ENCODE measurements at regions not wholly inside any gene's neighbourhood (a gene's known extent, or its start where the extent isn't known, plus 50 kb on each side); places are given as distances from the start of the nearest gene placed in this dataset.

- H3K36me3 Mint-ChIP-seq = no peaks in the 10 kb centered on the region
- no peaks in the 10 kb centered on the region for H3K9me3 Mint-ChIP-seq
- peak; percentile 54 for TF ChIP-seq CTCF (IDR thresholded peaks at IDR 0.05; ENCODE audit: unreplicated experiment)
- no peaks in the 10 kb centered on the region for H3K27me3 Mint-ChIP-seq (ENCODE audit: low read depth)
- no peak overlapping the region for H3K27ac Mint-ChIP-seq
- no peak overlapping the region for H3K4me3 Mint-ChIP-seq
- DNase-seq (ENCODE audit: low spot score in 2 of 2, unreplicated experiment in 2 of 2) = no peak
- H3K4me1 Mint-ChIP-seq = peaks cover 7% of the 10 kb centered on the region
These were observed 53.9 kb upstream of the FRMD4B start for GRCh38 chr3:69439643-69440270.

- no peak for TF ChIP-seq CTCF (IDR thresholded peaks at IDR 0.05; ENCODE audit: unreplicated experiment)
- DNase-seq (ENCODE audit: low spot score in 2 of 2, unreplicated experiment in 2 of 2) = no peak
- no peaks in the 10 kb centered on the region for H3K9me3 Mint-ChIP-seq
- H3K4me3 Mint-ChIP-seq = no peak overlapping the region
- H3K4me1 Mint-ChIP-seq = peaks cover 16% of the 10 kb centered on the region
- H3K36me3 Mint-ChIP-seq = no peaks in the 10 kb centered on the region
- H3K27ac Mint-ChIP-seq = no peak overlapping the region
- no peaks in the 10 kb centered on the region for H3K27me3 Mint-ChIP-seq (ENCODE audit: low read depth)
These were observed 52.6 kb upstream of the FRMD4B start for GRCh38 chr3:69438476-69438875.

- Mint-ChIP-seq H3K4me1 (peaks cover 25% of the 10 kb centered on the region), H3K27ac (no peak overlapping the region), H3K9me3 (no peaks in the 10 kb centered on the region), H3K36me3 (no peaks in the 10 kb centered on the region), H3K4me3 (no peak overlapping the region), H3K27me3 (ENCODE audit: low read depth) (no peaks in the 10 kb centered on the region)
- TF ChIP-seq CTCF (IDR thresholded peaks at IDR 0.05; ENCODE audit: unreplicated experiment) = no peak
- DNase-seq (ENCODE audit: low spot score in 2 of 2, unreplicated experiment in 2 of 2) = no peak
These were observed 49.7 kb upstream of the FRMD4B start for GRCh38 chr3:69435274-69436265.

Measured in mesothelial cell of epicardium (in vitro differentiated cells).